Adrenal gland (tissue), 9 donors: ENCODE measurements at regions not wholly inside any gene's neighbourhood (a gene's known extent, or its start where the extent isn't known, plus 50 kb on each side); places are given as distances from the start of the nearest gene placed in this dataset.
"Not testable (repeated sequence)": the region's sequence is repeated elsewhere in the genome, so short reads cannot be mapped to it uniquely, and the experiment has no call there.

Experiments used
- DNase-seq, 7 donors: peaks; one replicate each; pipeline ENCODE4 v3.0.0-alpha.2; 2019 to 2020
- H3K27ac ChIP-seq, 5 donors: fragments of 200-600 bp; sonication (generic) in 4 of 5; 1 replicate in 3 of 5; 2 replicates in 2 of 5; pipeline versions ENCODE4 v1.5.1 to v1.8.0; 2016 to 2020; ENCODE audit warnings: mild to moderate bottlenecking in 1 of 5
- H3K27me3 ChIP-seq: fragments of 200-600 bp; 2 replicates; pipeline ENCODE4 v1.8.0; 2021
- H3K36me3 ChIP-seq, 2 donors: fragments of 200-600 bp; replicated peaks in 1 of 2; 1 replicate in 1 of 2; 2 replicates in 1 of 2; pipeline versions ENCODE4 v1.5.1 to v1.8.0; 2018 to 2022
- H3K4me1 ChIP-seq, 2 donors: fragments of 200-600 bp; replicated peaks in 1 of 2; 1 replicate in 1 of 2; 2 replicates in 1 of 2; pipeline versions ENCODE4 v1.5.1 to v1.8.0; 2018 to 2021
- H3K4me3 ChIP-seq, 4 donors: fragments of 200-600 bp; sonication (generic) in 3 of 4; one replicate each; pipeline ENCODE4 v1.5.1; 2016 to 2018
- H3K9me3 ChIP-seq, 3 donors: fragments of 200-600 bp; sonication (generic) in 1 of 3; replicated peaks in 1 of 3; 1 replicate in 2 of 3; 2 replicates in 1 of 3; pipeline versions ENCODE4 v1.5.1 to v1.8.0; 2016 to 2021
- POLR2A ChIP-seq, 2 donors: fragments of 450-650 bp; IDR thresholded peaks; one replicate each; pipeline ENCODE4 v1.6.1; 2017; ENCODE audit warnings: antibody characterized with exemption in 2 of 2, mild to moderate bottlenecking in 2 of 2, moderate library complexity in 1 of 2
- WGBS, 4 donors: extraction: QIAGEN DNeasy Blood & Tissue Kit in 2 of 4; methylation state at CpG; one replicate each; pipeline versions ENCODE4 v1.1.5 to v1.1.7; 2013 to 2017; 5-methylcytosine and 5-hydroxymethylcytosine counted together
- intact Hi-C, 2 donors: fragments of 100-400 bp; cut with DNase I; formaldehyde crosslinking; loops; one replicate each; pipeline versions ENCODE4 v1.14.1 to v1.15.0; 2022 to 2023
- TF ChIP-seq, protein P1 (sequence below), 6 experiments: fragments of 450-650 bp in 4 of 6; fragments of 200-600 bp in 2 of 6; sonication (generic) in 1 of 6; IDR thresholded peaks; 1 replicate in 5 of 6; 2 replicates in 1 of 6; pipeline versions ENCODE4 v1.5.1 to v1.8.0; 2016 to 2021; ENCODE audit warnings: antibody characterized with exemption in 6 of 6, mild to moderate bottlenecking in 2 of 6, moderate library complexity in 1 of 6
- donor health status: healthy with polysubstance abuse.
- donor health status: Bipolar disorder and iron deficiency.
- donor health status: DM: yes; HTN: yes; CAD: no.
- donor health status: DM: no; HTN: no; CAD: no.
- donor health status: DM: no; HTN: no; CAD: no.

DNA sequence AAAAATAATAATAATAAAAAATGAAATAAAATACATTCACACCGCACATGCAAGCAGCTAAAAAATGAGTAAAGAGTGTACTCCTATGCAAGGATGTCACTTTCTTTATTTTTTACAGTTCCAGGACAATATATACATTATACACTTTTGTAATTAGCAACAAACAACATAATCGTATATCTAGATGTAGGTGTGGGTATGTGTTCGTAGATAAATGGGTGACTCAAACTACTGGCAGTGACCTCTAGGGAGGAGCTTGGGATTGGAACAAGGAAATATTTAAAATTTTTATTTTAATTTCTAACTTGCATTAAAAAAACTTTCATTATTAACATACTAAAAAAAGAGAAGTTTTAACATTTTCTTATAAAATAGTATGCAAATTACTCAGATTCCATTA is 86.1 kb upstream of the MYLIP start:
- Histone ChIP-seq H3K27me3 (no peaks in the 10 kb centered on the region), H3K4me3 (no peak overlapping the region), H3K9me3 (no peaks in the 10 kb centered on the region), H3K4me1 (peaks cover 0 to 8% of the 10 kb centered on the region in 2 donors), H3K27ac (no peak overlapping the region), H3K36me3 (no peaks in the 10 kb centered on the region)
- 67 to 89% (median 73%) methylated on average over 3 of the region's 3 CpGs for WGBS, 4 donors
- intact Hi-C loops = no loop called here
- TF ChIP-seq, protein P1, sequence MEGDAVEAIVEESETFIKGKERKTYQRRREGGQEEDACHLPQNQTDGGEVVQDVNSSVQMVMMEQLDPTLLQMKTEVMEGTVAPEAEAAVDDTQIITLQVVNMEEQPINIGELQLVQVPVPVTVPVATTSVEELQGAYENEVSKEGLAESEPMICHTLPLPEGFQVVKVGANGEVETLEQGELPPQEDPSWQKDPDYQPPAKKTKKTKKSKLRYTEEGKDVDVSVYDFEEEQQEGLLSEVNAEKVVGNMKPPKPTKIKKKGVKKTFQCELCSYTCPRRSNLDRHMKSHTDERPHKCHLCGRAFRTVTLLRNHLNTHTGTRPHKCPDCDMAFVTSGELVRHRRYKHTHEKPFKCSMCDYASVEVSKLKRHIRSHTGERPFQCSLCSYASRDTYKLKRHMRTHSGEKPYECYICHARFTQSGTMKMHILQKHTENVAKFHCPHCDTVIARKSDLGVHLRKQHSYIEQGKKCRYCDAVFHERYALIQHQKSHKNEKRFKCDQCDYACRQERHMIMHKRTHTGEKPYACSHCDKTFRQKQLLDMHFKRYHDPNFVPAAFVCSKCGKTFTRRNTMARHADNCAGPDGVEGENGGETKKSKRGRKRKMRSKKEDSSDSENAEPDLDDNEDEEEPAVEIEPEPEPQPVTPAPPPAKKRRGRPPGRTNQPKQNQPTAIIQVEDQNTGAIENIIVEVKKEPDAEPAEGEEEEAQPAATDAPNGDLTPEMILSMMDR (IDR thresholded peaks at IDR 0.05) = no peak
- no peak for TF ChIP-seq POLR2A (IDR thresholded peaks at IDR 0.05)
- no peak for DNase-seq

DNA sequence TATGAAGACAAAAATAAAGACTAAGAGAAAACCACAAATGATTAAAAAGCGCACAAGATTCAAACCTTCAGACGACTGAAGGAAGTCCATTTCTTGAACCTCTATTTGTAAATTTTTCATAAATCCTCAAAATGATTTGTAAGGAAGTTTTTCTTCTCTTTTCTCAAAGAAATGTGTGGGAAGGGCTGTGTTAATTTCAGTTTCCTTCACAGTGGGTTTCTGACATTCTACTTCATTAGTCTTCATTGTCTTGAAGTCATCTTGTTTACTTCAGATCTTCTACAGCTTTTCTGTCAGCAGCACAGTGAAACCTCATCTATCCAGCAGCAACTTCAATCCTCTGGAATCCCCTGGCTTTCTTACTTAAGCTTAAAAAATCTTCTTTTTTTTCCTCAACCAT is 87.6 kb upstream of the MYLIP start:
- Histone ChIP-seq H3K4me1 (peaks cover 0 to 8% of the 10 kb centered on the region in 2 donors), H3K9me3 (no peaks in the 10 kb centered on the region), H3K4me3 (no peak overlapping the region), H3K27me3 (no peaks in the 10 kb centered on the region), H3K36me3 (no peaks in the 10 kb centered on the region), H3K27ac (no peak overlapping the region)
- TF ChIP-seq, protein P1 (IDR thresholded peaks at IDR 0.05) = no peak
- TF ChIP-seq POLR2A (IDR thresholded peaks at IDR 0.05) = no peak
- intact Hi-C loops = no loop called here
- DNase-seq = no peak
- WGBS, 4 donors = 70 to 85% (median 80%) methylated on average over 2 of the region's 2 CpGs

DNA sequence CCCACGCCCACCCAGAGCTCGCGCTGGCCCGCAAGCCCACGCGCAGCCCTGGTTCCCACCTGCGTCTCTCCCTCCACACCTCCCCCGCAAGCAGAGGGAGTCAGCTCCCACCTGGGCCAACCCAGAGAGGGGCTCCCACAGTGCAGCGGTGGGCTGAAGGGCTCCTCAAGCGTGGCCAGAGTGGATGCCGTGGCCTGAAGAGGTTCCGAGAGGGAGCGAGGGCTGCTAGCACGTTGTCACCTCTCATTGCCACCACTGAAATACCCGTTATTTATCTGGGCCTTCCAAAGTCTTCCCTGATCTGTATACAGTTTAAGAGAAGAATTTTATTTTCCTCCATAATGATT is 88.3 kb upstream of the MYLIP start:
- DNase-seq = no peak
- H3K4me1 ChIP-seq = peaks cover 0 to 8% of the 10 kb centered on the region in 2 donors
- intact Hi-C loops = no loop called here
- H3K27ac ChIP-seq = no peak overlapping the region
- no peaks in the 10 kb centered on the region for H3K9me3 ChIP-seq
- TF ChIP-seq, protein P1 (IDR thresholded peaks at IDR 0.05) = no peak
- TF ChIP-seq POLR2A (IDR thresholded peaks at IDR 0.05) = no peak
- H3K27me3 ChIP-seq = no peaks in the 10 kb centered on the region
- WGBS, 4 donors = 87 to 96% (median 93%) methylated on average over 6 to 15 of the region's 15 CpGs
- H3K36me3 ChIP-seq = no peaks in the 10 kb centered on the region
- H3K4me3 ChIP-seq = no peak overlapping the region

DNA sequence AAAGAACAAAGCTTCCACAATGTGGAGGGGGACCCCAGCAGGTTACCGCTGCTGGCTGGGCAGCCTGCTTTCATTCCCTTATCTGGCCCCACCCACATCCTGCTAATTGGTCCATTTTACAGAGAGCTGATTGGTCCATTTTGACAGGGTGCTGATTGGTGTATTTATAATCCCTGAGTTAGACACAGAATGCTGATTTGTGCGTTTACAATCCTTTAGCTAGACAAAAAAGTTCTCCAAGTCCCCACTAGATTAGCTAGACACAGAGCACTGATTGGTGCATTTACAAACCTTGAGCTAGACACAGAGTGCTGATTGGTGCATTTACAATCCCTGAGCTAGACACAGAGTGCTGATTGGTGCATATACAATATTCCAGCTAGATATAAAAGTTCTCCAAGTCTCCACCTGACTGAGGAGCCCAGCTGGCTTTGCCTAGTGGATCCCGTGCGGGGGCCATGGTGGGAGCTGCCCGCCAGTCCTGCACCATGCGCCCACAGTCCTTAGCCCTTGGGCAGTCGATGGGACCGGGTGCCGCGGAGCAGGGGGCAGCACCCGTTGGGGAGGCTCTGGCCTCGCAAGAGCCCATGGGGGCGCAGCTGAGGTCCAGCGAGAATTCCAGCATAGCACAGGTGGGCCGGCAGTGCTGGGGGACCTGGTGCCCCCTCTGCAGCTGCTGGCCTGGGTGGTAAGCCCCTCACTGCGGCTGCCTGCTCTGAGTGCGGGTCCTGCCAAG is 88.8 kb upstream of the MYLIP start:
- H3K4me1 ChIP-seq, H3K4me3 ChIP-seq, H3K36me3 ChIP-seq, H3K27ac ChIP-seq, H3K9me3 ChIP-seq, intact Hi-C loops, H3K27me3 ChIP-seq, DNase-seq: not testable (repeated sequence)
- 94 to 99% (median 96%) methylated on average over 5 to 17 of the region's 17 CpGs for WGBS, 4 donors

DNA sequence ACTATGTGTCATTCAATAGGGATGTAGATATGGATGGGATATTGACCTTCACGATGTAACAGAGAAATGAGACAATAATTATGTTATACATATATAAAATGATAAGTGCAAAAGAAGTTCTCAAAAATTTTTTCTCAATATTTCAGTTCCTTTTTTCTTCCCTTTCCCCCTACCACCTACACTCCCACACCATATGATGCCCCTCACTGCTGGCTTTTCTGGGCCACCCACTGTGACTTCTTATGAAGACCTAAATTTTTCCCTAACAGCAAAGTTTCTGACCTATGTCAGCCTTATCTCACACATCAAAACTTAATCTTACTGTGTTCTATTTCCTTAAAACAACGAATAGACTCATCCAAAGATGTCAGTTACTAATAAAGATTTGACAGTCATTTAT is 89.9 kb upstream of the MYLIP start:
- intact Hi-C loops = no loop called here
- TF ChIP-seq POLR2A (IDR thresholded peaks at IDR 0.05) = no peak
- TF ChIP-seq, protein P1 (IDR thresholded peaks at IDR 0.05) = no peak
- no peak overlapping the region for H3K4me3 ChIP-seq
- no peaks in the 10 kb centered on the region for H3K27me3 ChIP-seq
- H3K4me1 ChIP-seq = peaks cover 0 to 7% of the 10 kb centered on the region in 2 donors
- no peaks in the 10 kb centered on the region for H3K9me3 ChIP-seq
- no peak for DNase-seq
- 53 to 65% (median 56%) methylated on average over 2 of the region's 2 CpGs for WGBS, 4 donors
- H3K36me3 ChIP-seq = no peaks in the 10 kb centered on the region
- no peak overlapping the region for H3K27ac ChIP-seq
